ENCODE measurements at regions not wholly inside any gene's neighbourhood (a gene's known extent, or its start where the extent isn't known, plus 50 kb on each side); places are given as distances from the start of the nearest gene placed in this dataset.
"Not testable (repeated sequence)": the region's sequence is repeated elsewhere in the genome, so short reads cannot be mapped to it uniquely, and the experiment has no call there.

DNA sequence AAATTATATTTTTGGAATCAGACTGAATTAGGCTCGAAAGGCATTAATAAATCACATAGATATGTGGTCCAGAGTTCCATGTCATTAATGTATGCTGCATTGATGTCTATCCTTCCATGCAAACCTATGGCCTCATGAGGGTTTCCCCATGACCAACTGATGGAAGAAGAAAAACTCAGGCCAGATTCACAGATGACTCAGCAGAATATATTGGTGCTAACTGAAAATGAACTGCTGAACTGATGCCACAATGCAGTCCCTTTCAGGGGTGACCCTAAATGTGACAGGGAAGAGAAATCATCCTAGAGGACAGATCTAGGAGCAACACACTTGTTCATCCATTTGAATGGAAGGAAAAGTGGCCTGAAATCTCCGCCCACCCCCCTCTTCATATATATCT lies 110.5 kb upstream of the KCND3 start:
- TF ChIP-seq, protein P1, sequence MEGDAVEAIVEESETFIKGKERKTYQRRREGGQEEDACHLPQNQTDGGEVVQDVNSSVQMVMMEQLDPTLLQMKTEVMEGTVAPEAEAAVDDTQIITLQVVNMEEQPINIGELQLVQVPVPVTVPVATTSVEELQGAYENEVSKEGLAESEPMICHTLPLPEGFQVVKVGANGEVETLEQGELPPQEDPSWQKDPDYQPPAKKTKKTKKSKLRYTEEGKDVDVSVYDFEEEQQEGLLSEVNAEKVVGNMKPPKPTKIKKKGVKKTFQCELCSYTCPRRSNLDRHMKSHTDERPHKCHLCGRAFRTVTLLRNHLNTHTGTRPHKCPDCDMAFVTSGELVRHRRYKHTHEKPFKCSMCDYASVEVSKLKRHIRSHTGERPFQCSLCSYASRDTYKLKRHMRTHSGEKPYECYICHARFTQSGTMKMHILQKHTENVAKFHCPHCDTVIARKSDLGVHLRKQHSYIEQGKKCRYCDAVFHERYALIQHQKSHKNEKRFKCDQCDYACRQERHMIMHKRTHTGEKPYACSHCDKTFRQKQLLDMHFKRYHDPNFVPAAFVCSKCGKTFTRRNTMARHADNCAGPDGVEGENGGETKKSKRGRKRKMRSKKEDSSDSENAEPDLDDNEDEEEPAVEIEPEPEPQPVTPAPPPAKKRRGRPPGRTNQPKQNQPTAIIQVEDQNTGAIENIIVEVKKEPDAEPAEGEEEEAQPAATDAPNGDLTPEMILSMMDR (IDR thresholded peaks at IDR 0.05), result no peak
- Histone ChIP-seq H3K27me3 (no peaks in the 10 kb centered on the region), H3K27ac (no peak overlapping the region), H3K4me1 (no peaks in the 10 kb centered on the region), H3K4me3 (no peak overlapping the region), H3K36me3 (no peaks in the 10 kb centered on the region), H3K9me3 (peaks cover 0 to 3% (median 0%) of the 10 kb centered on the region in 3 donors)
- no peak for DNase-seq
- intact Hi-C loops (cut with DNase I; ENCODE audit: low total_unique reads), result no loop called here

DNA sequence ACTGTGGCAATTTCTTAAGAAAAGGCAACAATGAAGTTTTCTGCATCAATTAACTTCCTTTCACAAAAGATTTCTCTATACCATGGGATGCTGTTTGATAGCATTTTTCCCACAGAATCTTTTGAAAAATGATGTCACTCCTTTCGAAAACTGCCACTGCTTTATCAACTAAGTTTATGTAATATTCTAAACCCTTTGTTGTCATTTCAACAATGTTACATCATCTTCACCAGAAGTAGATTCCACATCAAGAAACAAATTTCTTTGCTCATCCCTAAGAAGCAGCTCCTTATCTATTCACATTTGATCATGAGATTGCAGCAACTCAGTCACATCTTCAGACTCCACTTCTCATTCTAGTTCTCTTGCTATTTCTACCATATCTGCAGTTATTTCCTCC lies 116.1 kb upstream of the KCND3 start:
- DNase-seq, result no peak
- Histone ChIP-seq H3K27me3 (no peaks in the 10 kb centered on the region), H3K27ac (no peak overlapping the region), H3K36me3 (no peaks in the 10 kb centered on the region), H3K9me3 (peaks cover 0 to 17% (median 3%) of the 10 kb centered on the region in 3 donors), H3K4me3 (no peak overlapping the region), H3K4me1 (no peaks in the 10 kb centered on the region)
- intact Hi-C loops (cut with DNase I; ENCODE audit: low total_unique reads), result no loop called here
- TF ChIP-seq, protein P1 (IDR thresholded peaks at IDR 0.05), result no peak

DNA sequence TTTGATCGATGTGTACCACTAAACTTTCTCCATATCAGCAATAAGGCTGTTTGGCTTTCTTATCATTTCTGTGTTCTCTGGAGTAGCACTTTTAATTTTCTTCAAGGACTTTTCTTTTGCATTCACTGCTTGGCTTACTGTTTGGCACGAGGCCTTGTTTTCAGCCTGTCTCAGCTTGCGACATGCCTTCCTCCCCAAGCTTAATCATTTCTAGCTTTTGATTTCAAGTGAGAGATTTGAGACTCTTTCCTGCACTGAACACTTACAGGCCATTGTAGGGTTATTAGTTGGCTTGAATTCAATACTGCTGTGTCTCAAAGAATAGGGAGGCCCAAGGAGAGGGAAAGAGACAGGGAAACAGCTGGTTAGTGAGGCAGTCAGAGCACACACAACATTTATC lies 120.6 kb upstream of the KCND3 start:
- intact Hi-C loops (cut with DNase I; ENCODE audit: low total_unique reads), result no loop called here
- H3K9me3 ChIP-seq, result peaks cover 0 to 17% (median 0%) of the 10 kb centered on the region in 3 donors
- TF ChIP-seq, protein P1 (IDR thresholded peaks at IDR 0.05), result no peak
- no peaks in the 10 kb centered on the region for H3K36me3 ChIP-seq
- no peak overlapping the region for H3K4me3 ChIP-seq
- H3K27me3 ChIP-seq, result no peaks in the 10 kb centered on the region
- no peak overlapping the region for H3K27ac ChIP-seq
- DNase-seq, result peak in 1 of 2 donors; percentile 22
- no peaks in the 10 kb centered on the region for H3K4me1 ChIP-seq

DNA sequence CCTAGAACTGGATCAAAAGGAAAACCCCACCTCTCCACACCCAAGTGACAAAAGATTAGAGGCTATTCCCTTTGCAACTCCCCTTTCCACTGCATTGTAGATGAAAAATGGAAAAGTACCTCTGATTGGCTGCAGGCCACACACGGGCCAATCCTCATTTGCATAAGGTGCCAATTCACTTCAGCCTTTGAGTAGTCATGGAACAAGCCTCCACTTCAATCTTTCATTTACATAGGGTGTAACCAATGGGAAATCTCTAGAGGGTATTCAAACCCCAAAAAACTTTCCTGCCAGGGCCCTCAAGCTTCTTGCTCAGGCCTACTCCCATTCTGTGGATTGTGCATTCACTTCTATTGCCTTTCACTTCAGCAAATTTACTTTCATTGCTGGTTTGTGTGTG lies 122.3 kb upstream of the KCND3 start:
- Histone ChIP-seq H3K36me3 (no peaks in the 10 kb centered on the region), H3K27me3 (no peaks in the 10 kb centered on the region), H3K27ac (no peak overlapping the region), H3K4me3 (no peak overlapping the region), H3K9me3 (peaks cover 0 to 13% (median 0%) of the 10 kb centered on the region in 3 donors), H3K4me1 (no peaks in the 10 kb centered on the region)
- TF ChIP-seq, protein P1 (IDR thresholded peaks at IDR 0.05), result no peak
- DNase-seq, result no peak
- intact Hi-C loops (cut with DNase I; ENCODE audit: low total_unique reads), result no loop called here

DNA sequence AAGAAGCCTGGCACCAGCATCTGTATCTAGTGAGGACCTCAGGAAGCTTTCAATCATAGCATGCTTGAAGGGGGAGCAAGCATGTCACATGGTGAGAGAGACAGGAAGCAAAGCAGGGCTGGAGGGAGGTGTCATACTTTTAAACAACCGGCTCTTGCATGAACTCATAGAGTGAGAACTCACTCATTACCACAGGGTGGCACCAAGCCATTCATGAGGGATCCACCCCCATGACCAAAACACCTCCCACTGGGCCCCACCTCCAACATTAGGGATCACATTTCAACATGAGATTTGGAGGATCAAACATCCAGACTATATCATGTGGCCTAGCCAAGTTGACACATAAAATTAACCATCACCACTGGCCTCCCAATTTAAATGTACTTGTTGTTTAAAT lies 125.1 kb upstream of the KCND3 start:
- no peak for DNase-seq
- no peak overlapping the region for H3K27ac ChIP-seq
- H3K4me3 ChIP-seq, result no peak overlapping the region
- no peaks in the 10 kb centered on the region for H3K4me1 ChIP-seq
- H3K36me3 ChIP-seq, result no peaks in the 10 kb centered on the region
- H3K9me3 ChIP-seq, result no peaks in the 10 kb centered on the region
- TF ChIP-seq, protein P1 (IDR thresholded peaks at IDR 0.05), result no peak
- intact Hi-C loops (cut with DNase I; ENCODE audit: low total_unique reads), result no loop called here
- H3K27me3 ChIP-seq, result no peaks in the 10 kb centered on the region

DNA sequence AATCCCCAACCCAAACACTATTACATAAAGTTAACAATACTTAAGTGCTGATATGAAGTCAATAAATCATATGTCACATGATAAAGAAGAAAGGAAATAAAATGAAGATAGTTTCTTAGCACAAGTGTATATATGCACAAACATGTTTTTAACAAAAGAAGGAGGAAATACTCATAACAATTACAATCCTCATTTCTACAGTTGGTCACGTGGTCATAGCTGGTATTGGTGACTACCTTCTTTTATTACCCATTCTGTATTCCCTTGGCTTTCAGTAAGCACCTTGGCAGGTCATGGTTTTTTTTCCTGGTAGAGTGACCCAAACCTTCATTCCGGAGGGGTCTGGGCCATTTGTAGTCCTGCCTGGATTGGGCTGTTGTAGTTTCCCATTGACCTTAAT lies 137.1 kb upstream of the KCND3 start:
- Histone ChIP-seq H3K27me3 (no peaks in the 10 kb centered on the region), H3K9me3 (no peaks in the 10 kb centered on the region), H3K27ac (no peak overlapping the region), H3K4me3 (no peak overlapping the region), H3K36me3 (no peaks in the 10 kb centered on the region), H3K4me1 (no peaks in the 10 kb centered on the region)
- TF ChIP-seq, protein P1 (IDR thresholded peaks at IDR 0.05), result no peak
- intact Hi-C loops (cut with DNase I; ENCODE audit: low total_unique reads), result no loop called here
- no peak for DNase-seq

DNA sequence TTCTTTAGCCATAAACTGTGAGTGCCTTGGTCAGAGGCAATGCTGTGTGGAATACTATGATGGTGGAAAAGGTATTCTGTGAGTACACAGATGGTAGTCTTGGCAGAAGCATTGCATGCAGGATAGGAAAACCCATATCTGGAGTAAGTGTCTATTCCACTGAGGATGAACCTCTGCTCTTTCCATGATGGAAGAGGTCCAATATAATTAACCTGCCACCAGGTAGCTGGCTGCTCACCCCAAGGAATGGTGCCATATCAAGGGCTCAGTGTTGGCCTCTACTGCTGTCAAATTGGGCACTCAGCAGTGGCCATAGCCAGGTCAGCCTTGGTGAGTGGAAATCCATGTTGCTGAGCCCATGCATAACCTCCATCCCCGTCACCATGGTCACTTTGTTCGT lies 138.1 kb upstream of the KCND3 start:
- H3K4me3 ChIP-seq; intact Hi-C loops (cut with DNase I; ENCODE audit: low total_unique reads); H3K27me3 ChIP-seq; H3K27ac ChIP-seq; DNase-seq; H3K9me3 ChIP-seq; H3K36me3 ChIP-seq; H3K4me1 ChIP-seq: not testable (repeated sequence)
